ENCODE measurements at regions not wholly inside any gene's neighbourhood (a gene's known extent, or its start where the extent isn't known, plus 50 kb on each side); places are given as distances from the start of the nearest gene placed in this dataset.

- Mint-ChIP-seq H3K4me1 (ENCODE audit: unreplicated experiment) (peaks cover 11% of the 10 kb centered on the region), H3K36me3 (ENCODE audit: unreplicated experiment) (no peaks in the 10 kb centered on the region), H3K27ac (ENCODE audit: unreplicated experiment) (no peak overlapping the region), H3K27me3 (ENCODE audit: unreplicated experiment) (no peaks in the 10 kb centered on the region), H3K9me3 (ENCODE audit: unreplicated experiment) (no peaks in the 10 kb centered on the region), H3K4me3 (ENCODE audit: unreplicated experiment) (no peak overlapping the region)
- DNase-seq (ENCODE audit: extremely low spot score, unreplicated experiment), result no peak
- no peak for TF ChIP-seq CTCF (IDR thresholded peaks at IDR 0.05)
These were observed 549.7 kb upstream of the TENM3 start for GRCh38 chr4:181693517-181693916.

- Mint-ChIP-seq H3K4me1 (ENCODE audit: unreplicated experiment) (no peaks in the 10 kb centered on the region), H3K27me3 (ENCODE audit: unreplicated experiment) (no peaks in the 10 kb centered on the region), H3K4me3 (ENCODE audit: unreplicated experiment) (no peak overlapping the region), H3K9me3 (ENCODE audit: unreplicated experiment) (no peaks in the 10 kb centered on the region), H3K36me3 (ENCODE audit: unreplicated experiment) (no peaks in the 10 kb centered on the region), H3K27ac (ENCODE audit: unreplicated experiment) (no peak overlapping the region)
- TF ChIP-seq CTCF (IDR thresholded peaks at IDR 0.05), result no peak
- no peak for DNase-seq (ENCODE audit: extremely low spot score, unreplicated experiment)
These were observed 545.0 kb upstream of the TENM3 start for GRCh38 chr4:181698221-181698620.

- H3K27me3 Mint-ChIP-seq (ENCODE audit: unreplicated experiment), result no peaks in the 10 kb centered on the region
- H3K27ac Mint-ChIP-seq (ENCODE audit: unreplicated experiment), result no peak overlapping the region
- TF ChIP-seq CTCF (IDR thresholded peaks at IDR 0.05), result no peak
These were observed 542.0 kb upstream of the TENM3 start for GRCh38 chr4:181701214-181701613.

GRCh38 chr4:181701894-181702293 is 541.3 kb upstream of the TENM3 start:
- Mint-ChIP-seq H3K4me1 (ENCODE audit: unreplicated experiment) (no peaks in the 10 kb centered on the region), H3K4me3 (ENCODE audit: unreplicated experiment) (no peak overlapping the region), H3K9me3 (ENCODE audit: unreplicated experiment) (no peaks in the 10 kb centered on the region), H3K27me3 (ENCODE audit: unreplicated experiment) (no peaks in the 10 kb centered on the region), H3K27ac (ENCODE audit: unreplicated experiment) (no peak overlapping the region), H3K36me3 (ENCODE audit: unreplicated experiment) (no peaks in the 10 kb centered on the region)
- no peak for DNase-seq (ENCODE audit: extremely low spot score, unreplicated experiment)
- no peak for TF ChIP-seq CTCF (IDR thresholded peaks at IDR 0.05)

More at GRCh38 chr4:181701214-181701613, 542.0 kb upstream of the TENM3 start:
- no peak for DNase-seq (ENCODE audit: extremely low spot score, unreplicated experiment)
- H3K36me3 Mint-ChIP-seq (ENCODE audit: unreplicated experiment), result no peaks in the 10 kb centered on the region
- H3K4me3 Mint-ChIP-seq (ENCODE audit: unreplicated experiment), result no peak overlapping the region
- H3K4me1 Mint-ChIP-seq (ENCODE audit: unreplicated experiment), result no peaks in the 10 kb centered on the region
- H3K9me3 Mint-ChIP-seq (ENCODE audit: unreplicated experiment), result no peaks in the 10 kb centered on the region

GRCh38 chr4:181702864-181703495 is 540.2 kb upstream of the TENM3 start:
- Mint-ChIP-seq H3K27ac (ENCODE audit: unreplicated experiment) (no peak overlapping the region), H3K9me3 (ENCODE audit: unreplicated experiment) (no peaks in the 10 kb centered on the region), H3K4me3 (ENCODE audit: unreplicated experiment) (no peak overlapping the region), H3K36me3 (ENCODE audit: unreplicated experiment) (no peaks in the 10 kb centered on the region), H3K4me1 (ENCODE audit: unreplicated experiment) (no peaks in the 10 kb centered on the region), H3K27me3 (ENCODE audit: unreplicated experiment) (no peaks in the 10 kb centered on the region)
- TF ChIP-seq CTCF (IDR thresholded peaks at IDR 0.05), result no peak
- no peak for DNase-seq (ENCODE audit: extremely low spot score, unreplicated experiment)

All from osteocyte (in vitro differentiated cells).